T-helper 2 cell treated with Interferon-gamma antibody and Interleukin-4, amounts not matched to agents 5 μg/mL and 100 μg/mL, for 36 hours (primary cell): ENCODE measurements at regions not wholly inside any gene's neighbourhood (a gene's known extent, or its start where the extent isn't known, plus 50 kb on each side); places are given as distances from the start of the nearest gene placed in this dataset.
"Not testable (repeated sequence)": the region's sequence is repeated elsewhere in the genome, so short reads cannot be mapped to it uniquely, and the experiment has no call there.

Experiments
- DNase-seq: peaks from one replicate; pipeline ENCODE4 v3.0.0; 2021; ENCODE audit warnings: low spot score
- H3K27ac Mint-ChIP-seq: one replicate; pipeline ENCODE4 v1.8.0; 2021; ENCODE audit warnings: mild to moderate bottlenecking, mixed read lengths
- H3K27me3 Mint-ChIP-seq: one replicate; pipeline ENCODE4 v1.8.0; 2021; ENCODE audit warnings: low read depth, mixed read lengths
- H3K36me3 Mint-ChIP-seq: one replicate; pipeline ENCODE4 v1.8.0; 2021; ENCODE audit warnings: low read depth, mixed read lengths
- H3K4me1 Mint-ChIP-seq: one replicate; pipeline ENCODE4 v1.8.0; 2021; ENCODE audit warnings: low read depth, mixed read lengths
- H3K4me3 Mint-ChIP-seq: one replicate; pipeline ENCODE4 v1.8.0; 2022; ENCODE audit warnings: mild to moderate bottlenecking, moderate library complexity, mixed read lengths
- H3K9me3 Mint-ChIP-seq: one replicate; pipeline ENCODE4 v1.8.0; 2021; ENCODE audit warnings: mixed read lengths

GRCh38 chr18:29883114-29883513, 1159.4 kb downstream of the DSC3 start:
- H3K4me1 Mint-ChIP-seq = no peaks in the 10 kb centered on the region

GRCh38 chr18:29882620-29883019, 1159.9 kb downstream of the DSC3 start:
- no peaks in the 10 kb centered on the region for H3K4me1 Mint-ChIP-seq
- H3K27ac Mint-ChIP-seq = no peak overlapping the region

More at GRCh38 chr18:29883114-29883513, 1159.4 kb downstream of the DSC3 start:
- Mint-ChIP-seq H3K27me3 (no peaks in the 10 kb centered on the region), H3K9me3 (peaks cover 12% of the 10 kb centered on the region), H3K36me3 (no peaks in the 10 kb centered on the region), H3K27ac (no peak overlapping the region), H3K4me3 (no peak overlapping the region)
- no peak for DNase-seq

GRCh38 chr18:29879763-29880162, 1162.8 kb downstream of the DSC3 start:
- no peak for DNase-seq
- Mint-ChIP-seq H3K4me3 (no peak overlapping the region), H3K36me3 (no peaks in the 10 kb centered on the region), H3K27me3 (no peaks in the 10 kb centered on the region), H3K27ac (no peak overlapping the region), H3K9me3 (peaks cover 17% of the 10 kb centered on the region), H3K4me1 (no peaks in the 10 kb centered on the region)

More at GRCh38 chr18:29882620-29883019, 1159.9 kb downstream of the DSC3 start:
- no peak for DNase-seq
- Mint-ChIP-seq H3K9me3 (peaks cover 12% of the 10 kb centered on the region), H3K36me3 (no peaks in the 10 kb centered on the region), H3K27me3 (no peaks in the 10 kb centered on the region), H3K4me3 (no peak overlapping the region)

- no peak overlapping the region for H3K4me3 Mint-ChIP-seq
- peaks cover 20% of the 10 kb centered on the region for H3K9me3 Mint-ChIP-seq
- no peak for DNase-seq
- H3K27ac Mint-ChIP-seq = no peak overlapping the region
- H3K36me3 Mint-ChIP-seq = no peaks in the 10 kb centered on the region
- no peaks in the 10 kb centered on the region for H3K27me3 Mint-ChIP-seq
- H3K4me1 Mint-ChIP-seq = no peaks in the 10 kb centered on the region
These were observed 1167.9 kb downstream of the DSC3 start for GRCh38 chr18:29874519-29875098.

GRCh38 chr18:29873211-29873610, 1169.3 kb downstream of the DSC3 start:
- no peak for DNase-seq
- H3K27me3 Mint-ChIP-seq = no peaks in the 10 kb centered on the region

GRCh38 chr18:29871246-29871645, 1171.3 kb downstream of the DSC3 start:
- H3K9me3 Mint-ChIP-seq = peaks cover 18% of the 10 kb centered on the region
- no peak overlapping the region for H3K4me3 Mint-ChIP-seq
- H3K27ac Mint-ChIP-seq = no peak overlapping the region
- no peaks in the 10 kb centered on the region for H3K36me3 Mint-ChIP-seq
- H3K27me3 Mint-ChIP-seq = no peaks in the 10 kb centered on the region
- no peak for DNase-seq
- no peaks in the 10 kb centered on the region for H3K4me1 Mint-ChIP-seq

More at GRCh38 chr18:29873211-29873610, 1169.3 kb downstream of the DSC3 start:
- Mint-ChIP-seq H3K9me3 (peaks cover 20% of the 10 kb centered on the region), H3K27ac (no peak overlapping the region), H3K36me3 (no peaks in the 10 kb centered on the region), H3K4me1 (no peaks in the 10 kb centered on the region), H3K4me3 (no peak overlapping the region)

GRCh38 chr18:29862824-29863223, 1179.7 kb downstream of the DSC3 start:
- H3K27ac Mint-ChIP-seq = no peak overlapping the region
- H3K9me3 Mint-ChIP-seq = peaks cover 17% of the 10 kb centered on the region
- H3K4me1 Mint-ChIP-seq = no peaks in the 10 kb centered on the region
- no peak for DNase-seq
- H3K36me3 Mint-ChIP-seq = no peaks in the 10 kb centered on the region
- H3K4me3 Mint-ChIP-seq = no peak overlapping the region
- H3K27me3 Mint-ChIP-seq = no peaks in the 10 kb centered on the region

- Mint-ChIP-seq H3K27ac (no peak overlapping the region), H3K27me3 (no peaks in the 10 kb centered on the region), H3K9me3 (peaks cover 36% of the 10 kb centered on the region), H3K36me3 (no peaks in the 10 kb centered on the region), H3K4me3 (no peak overlapping the region), H3K4me1 (no peaks in the 10 kb centered on the region)
- no peak for DNase-seq
These were observed 1186.9 kb downstream of the DSC3 start for GRCh38 chr18:29855637-29856036.

- no peak for DNase-seq
- no peaks in the 10 kb centered on the region for H3K4me1 Mint-ChIP-seq
- peaks cover 38% of the 10 kb centered on the region for H3K9me3 Mint-ChIP-seq
- no peaks in the 10 kb centered on the region for H3K27me3 Mint-ChIP-seq
- H3K4me3 Mint-ChIP-seq = no peak overlapping the region
- no peak overlapping the region for H3K27ac Mint-ChIP-seq
- H3K36me3 Mint-ChIP-seq = no peaks in the 10 kb centered on the region
These were observed 1189.4 kb downstream of the DSC3 start for GRCh38 chr18:29853126-29853525.

- H3K27ac Mint-ChIP-seq = no peak overlapping the region
- H3K27me3 Mint-ChIP-seq = no peaks in the 10 kb centered on the region
- H3K4me3 Mint-ChIP-seq = no peak overlapping the region
These were observed 1193.4 kb downstream of the DSC3 start for GRCh38 chr18:29849144-29849543.

GRCh38 chr18:29841631-29842030, 1200.9 kb downstream of the DSC3 start:
- Mint-ChIP-seq H3K4me1 (no peaks in the 10 kb centered on the region), H3K36me3 (no peaks in the 10 kb centered on the region), H3K4me3 (no peak overlapping the region), H3K27ac (no peak overlapping the region), H3K27me3 (no peaks in the 10 kb centered on the region), H3K9me3 (peaks cover 36% of the 10 kb centered on the region)
- DNase-seq = no peak

More at GRCh38 chr18:29849144-29849543, 1193.4 kb downstream of the DSC3 start:
- H3K36me3 Mint-ChIP-seq = no peaks in the 10 kb centered on the region
- DNase-seq = no peak
- H3K4me1 Mint-ChIP-seq = no peaks in the 10 kb centered on the region
- peaks cover 49% of the 10 kb centered on the region for H3K9me3 Mint-ChIP-seq

GRCh38 chr18:29840089-29840488, 1202.5 kb downstream of the DSC3 start:
- H3K27ac Mint-ChIP-seq = no peak overlapping the region
- no peaks in the 10 kb centered on the region for H3K27me3 Mint-ChIP-seq
- no peaks in the 10 kb centered on the region for H3K36me3 Mint-ChIP-seq
- no peaks in the 10 kb centered on the region for H3K4me1 Mint-ChIP-seq
- H3K9me3 Mint-ChIP-seq = peaks cover 37% of the 10 kb centered on the region
- H3K4me3 Mint-ChIP-seq = no peak overlapping the region
- DNase-seq = no peak

GRCh38 chr18:29838961-29839360, 1203.6 kb downstream of the DSC3 start:
- peaks cover 38% of the 10 kb centered on the region for H3K9me3 Mint-ChIP-seq

GRCh38 chr18:29838556-29838955, 1204.0 kb downstream of the DSC3 start:
- Mint-ChIP-seq H3K4me1 (no peaks in the 10 kb centered on the region), H3K27me3 (no peaks in the 10 kb centered on the region), H3K9me3 (peaks cover 39% of the 10 kb centered on the region), H3K4me3 (no peak overlapping the region), H3K27ac (no peak overlapping the region), H3K36me3 (no peaks in the 10 kb centered on the region)
- no peak for DNase-seq

More at GRCh38 chr18:29838961-29839360, 1203.6 kb downstream of the DSC3 start:
- not testable (repeated sequence) for H3K27me3 Mint-ChIP-seq, H3K36me3 Mint-ChIP-seq, H3K27ac Mint-ChIP-seq, DNase-seq, H3K4me1 Mint-ChIP-seq, H3K4me3 Mint-ChIP-seq

- Mint-ChIP-seq H3K9me3 (peaks cover 64% of the 10 kb centered on the region), H3K36me3 (no peaks in the 10 kb centered on the region), H3K27me3 (no peaks in the 10 kb centered on the region), H3K4me3 (no peak overlapping the region), H3K27ac (no peak overlapping the region), H3K4me1 (no peaks in the 10 kb centered on the region)
- no peak for DNase-seq
These were observed 1218.9 kb downstream of the DSC3 start for GRCh38 chr18:29823671-29824070.
